GM21786 (cell line): ENCODE measurements at regions not wholly inside any gene's neighbourhood (a gene's known extent, or its start where the extent isn't known, plus 50 kb on each side); places are given as distances from the start of the nearest gene placed in this dataset.

Source experiments
- ATAC-seq: cut with Tn5 transposase; IDR thresholded peaks from one replicate; pipeline ENCODE4 v1.9.1; 2021; ENCODE audit not compliant: unreplicated experiment

DNA sequence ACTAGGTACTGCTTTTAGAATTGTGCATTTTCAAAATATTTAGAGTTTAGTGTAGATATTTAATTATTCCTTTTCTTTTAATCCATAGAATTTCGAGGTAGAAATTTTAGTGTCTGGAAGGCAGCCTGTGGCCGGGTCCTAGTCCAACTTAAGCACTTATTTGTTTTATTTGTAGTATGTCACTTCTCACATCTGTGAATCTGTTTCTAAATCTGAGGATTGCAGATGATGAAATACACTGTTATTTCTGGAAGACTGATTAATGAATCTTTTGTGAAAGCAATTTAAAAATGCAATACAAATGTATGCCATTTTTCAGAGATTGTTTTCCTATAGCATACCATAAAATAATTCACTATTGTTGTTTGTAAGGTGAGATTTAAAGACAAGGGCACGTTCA lies 483.9 kb upstream of the TRIB2 start:
- ATAC-seq: no peak

- ATAC-seq: no peak
Measured at GRCh38 chr2:12236136-12236844, 480.4 kb upstream of the TRIB2 start.

DNA sequence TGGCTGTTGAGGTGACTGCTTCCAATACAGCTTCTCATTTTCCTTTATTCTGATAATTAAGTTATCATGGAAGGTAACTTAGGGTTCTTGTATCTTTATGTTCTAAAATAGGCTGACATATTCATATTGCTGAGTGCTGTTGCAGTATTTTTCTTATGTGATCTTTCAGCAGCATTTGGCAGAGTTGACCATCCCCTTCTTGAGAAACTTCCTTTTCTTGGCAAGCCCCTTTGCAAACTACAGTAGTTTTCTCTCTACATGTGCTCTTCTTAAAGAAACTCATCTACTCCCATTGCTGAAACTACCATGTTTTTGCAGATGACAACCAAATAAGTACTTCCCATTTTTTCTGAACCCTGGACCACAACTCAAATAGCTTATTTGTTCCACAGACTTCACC lies 476.5 kb upstream of the TRIB2 start:
- no peak for ATAC-seq

DNA sequence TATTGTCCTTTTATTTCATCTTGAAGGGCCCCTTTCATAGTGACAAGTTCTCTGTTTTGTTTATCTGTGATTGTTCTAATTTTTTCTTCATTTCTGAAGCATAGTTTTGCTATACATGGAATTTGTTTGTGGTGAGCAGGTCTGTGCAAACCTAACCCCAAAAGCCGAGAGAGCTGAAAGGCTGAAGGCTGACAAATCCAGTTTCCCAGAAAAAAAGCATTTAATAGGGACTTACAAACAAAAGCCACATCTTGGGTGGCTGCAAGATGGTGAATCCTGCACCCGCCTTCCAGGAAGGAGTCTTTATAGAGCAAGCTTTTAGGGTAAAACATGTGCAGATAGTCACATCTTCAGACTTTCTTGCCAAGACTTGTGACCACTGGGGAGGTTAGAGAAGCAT lies 473.4 kb upstream of the TRIB2 start:
- ATAC-seq: no peak

DNA sequence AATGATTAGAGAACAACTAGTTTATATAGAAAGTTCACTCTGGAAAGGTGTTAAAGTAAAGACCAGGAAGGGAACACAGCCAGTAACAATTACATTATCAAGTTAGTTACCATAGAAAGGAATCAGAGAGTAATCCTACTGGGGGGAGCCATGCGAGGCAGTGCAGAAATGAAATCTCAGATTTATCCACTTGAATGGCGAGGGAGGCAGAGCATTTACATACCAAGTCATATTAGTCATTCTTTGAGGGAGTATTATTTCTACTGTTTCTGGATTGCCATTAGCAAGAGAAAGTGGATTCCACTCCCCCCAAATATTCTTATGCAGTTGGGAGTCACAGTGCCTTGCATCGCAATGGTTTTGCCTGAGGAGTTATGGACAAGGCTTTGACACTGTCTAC lies 472.7 kb upstream of the TRIB2 start:
- no peak for ATAC-seq

DNA sequence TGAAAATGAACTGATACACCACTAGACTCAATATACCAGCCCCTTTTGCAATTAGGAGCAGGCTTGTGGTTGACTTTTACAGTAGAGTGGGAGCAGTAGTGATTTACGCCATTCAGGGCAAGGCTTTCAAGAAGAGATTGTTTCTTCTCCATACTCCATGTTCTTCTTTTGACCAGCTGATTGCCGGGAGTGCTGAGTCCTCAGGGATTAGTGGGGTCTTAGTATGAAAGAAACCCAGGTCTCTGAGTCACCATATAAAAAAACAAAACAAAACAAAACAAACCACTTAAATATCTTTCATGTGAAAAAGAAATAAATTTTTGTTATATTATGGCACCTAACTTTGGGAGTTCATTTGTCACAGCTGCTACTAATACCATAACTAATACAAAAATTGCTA lies 465.6 kb upstream of the TRIB2 start:
- no peak for ATAC-seq

DNA sequence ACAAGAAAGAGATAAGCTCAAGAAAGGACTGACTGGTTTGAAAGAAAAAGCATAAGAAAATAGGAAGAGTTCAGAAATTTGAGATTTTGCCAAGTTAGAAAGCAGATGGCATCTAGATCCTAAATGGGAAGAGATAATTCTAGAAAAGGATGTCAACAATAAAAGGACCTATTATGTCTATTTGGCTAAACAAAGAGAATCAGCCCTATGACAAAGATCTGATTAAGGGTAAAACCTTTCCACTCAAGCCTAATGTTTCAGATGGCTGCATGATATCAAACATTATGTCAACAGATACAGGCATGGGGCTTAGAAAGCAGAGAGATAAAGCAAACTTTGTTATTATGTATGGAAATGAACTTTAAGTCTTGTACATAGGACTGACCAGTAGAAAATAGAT lies 465.0 kb upstream of the TRIB2 start:
- no peak for ATAC-seq

GRCh38 chr2:12253167-12253778 lies 463.5 kb upstream of the TRIB2 start:
- no peak for ATAC-seq

DNA sequence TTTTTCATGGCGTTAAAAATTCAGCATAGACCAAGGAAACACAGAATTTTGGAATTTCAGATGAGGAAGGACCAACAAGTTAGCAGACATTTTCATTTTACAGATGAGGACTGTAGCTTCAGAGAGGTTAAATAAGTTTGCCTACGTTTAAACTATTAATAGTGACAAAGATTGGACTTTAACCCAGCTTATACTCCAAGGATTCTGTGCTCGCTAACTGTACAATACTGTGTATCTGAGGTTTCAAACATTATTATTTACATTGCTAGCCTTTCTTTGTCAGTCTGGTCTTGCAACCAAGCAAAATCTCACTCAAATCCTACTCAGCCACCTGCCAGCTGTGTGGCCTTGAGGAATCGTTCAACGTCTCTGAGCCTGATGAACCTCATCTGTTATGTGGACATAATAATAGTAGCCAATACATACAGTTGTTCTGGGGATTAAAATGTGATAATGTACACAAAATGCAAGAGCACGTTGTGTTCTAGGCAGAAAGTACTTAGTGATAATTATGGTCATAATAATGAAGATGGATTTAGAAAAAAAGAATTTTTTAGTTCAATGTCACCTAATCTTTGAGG lies 462.4 kb upstream of the TRIB2 start:
- no peak for ATAC-seq

GRCh38 chr2:12256206-12256605 lies 460.5 kb upstream of the TRIB2 start:
- no peak for ATAC-seq

DNA sequence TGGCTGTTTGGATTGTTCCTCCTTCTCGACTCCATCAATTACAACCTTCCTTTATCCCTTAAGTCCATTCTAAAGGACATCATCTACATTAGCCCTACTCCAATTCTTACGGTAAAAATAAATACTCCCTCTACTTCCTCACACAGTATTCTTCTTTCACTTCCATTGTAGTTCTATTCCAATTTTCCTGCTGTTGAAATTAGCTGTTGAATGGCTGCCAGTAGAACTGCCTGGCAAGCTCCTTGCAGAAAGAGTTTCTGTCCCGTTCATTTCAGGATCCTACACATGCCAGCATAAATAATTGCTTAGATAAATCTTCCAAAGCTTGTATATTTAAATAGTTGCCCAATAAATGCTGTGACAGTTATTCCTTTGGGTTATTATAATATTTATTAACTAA lies 459.3 kb upstream of the TRIB2 start:
- ATAC-seq: no peak

DNA sequence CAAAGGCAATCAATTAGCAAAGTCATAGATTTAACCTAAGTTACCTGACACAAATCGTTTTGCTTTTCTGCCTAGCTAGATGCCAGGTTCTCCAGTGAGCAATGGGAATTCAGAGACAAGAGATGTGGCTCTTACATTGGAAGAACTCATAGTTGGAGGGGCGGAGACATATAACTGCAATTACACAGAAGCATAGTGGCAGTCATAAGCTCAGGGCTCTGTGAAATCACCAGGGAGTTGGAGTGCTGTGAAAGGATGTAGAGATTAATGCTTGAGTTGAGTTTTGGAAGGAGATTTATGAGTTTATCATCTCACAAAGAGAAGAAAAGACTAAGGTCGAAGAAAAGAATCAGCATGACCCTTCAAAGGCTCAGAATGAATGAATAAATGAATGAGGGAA lies 457.2 kb upstream of the TRIB2 start:
- ATAC-seq: no peak

GRCh38 chr2:12261986-12262680 lies 454.6 kb upstream of the TRIB2 start:
- ATAC-seq: peak; percentile 24

GRCh38 chr2:12262681-12263436 lies 453.9 kb upstream of the TRIB2 start:
- peak; percentile 77 for ATAC-seq

DNA sequence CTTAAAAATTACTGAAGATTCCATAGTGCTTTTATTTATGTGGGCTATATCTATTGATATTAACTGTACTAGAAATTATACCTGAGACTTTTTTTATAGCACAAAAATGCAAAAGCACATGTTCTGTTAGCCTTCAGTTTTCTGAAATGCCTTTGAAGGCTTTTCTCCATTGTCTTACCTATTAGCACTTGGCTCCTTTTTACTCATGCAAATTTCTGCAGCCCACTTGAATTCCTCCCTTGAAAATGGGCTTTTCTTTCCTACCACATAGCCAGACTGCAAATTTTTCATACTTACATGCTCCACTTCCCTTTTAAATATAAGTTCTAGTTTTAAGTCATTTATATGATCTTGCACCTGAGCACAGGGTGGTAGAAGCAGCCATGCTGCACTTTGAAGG lies 453.0 kb upstream of the TRIB2 start:
- ATAC-seq: no peak

DNA sequence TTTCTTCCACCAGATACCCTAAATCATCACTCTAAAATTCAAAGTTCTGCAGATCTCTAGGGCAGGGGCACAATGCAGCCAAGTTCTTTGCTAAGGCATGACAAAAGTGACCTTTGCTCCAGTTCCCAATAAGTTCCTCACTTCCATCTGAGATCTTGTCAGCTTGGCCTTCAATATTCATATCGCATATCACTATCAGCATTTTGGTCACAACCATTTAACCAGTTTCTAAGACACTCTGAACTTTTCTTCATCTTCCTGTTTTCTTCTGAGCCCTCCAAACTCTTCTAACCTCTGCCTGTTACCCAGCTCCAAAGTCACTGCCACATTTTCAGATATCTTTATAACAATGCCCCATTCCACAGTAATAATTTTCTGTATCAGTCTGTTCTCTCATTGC lies 452.6 kb upstream of the TRIB2 start:
- ATAC-seq: no peak

- ATAC-seq: no peak
Measured at GRCh38 chr2:12265646-12266045, 451.1 kb upstream of the TRIB2 start.

DNA sequence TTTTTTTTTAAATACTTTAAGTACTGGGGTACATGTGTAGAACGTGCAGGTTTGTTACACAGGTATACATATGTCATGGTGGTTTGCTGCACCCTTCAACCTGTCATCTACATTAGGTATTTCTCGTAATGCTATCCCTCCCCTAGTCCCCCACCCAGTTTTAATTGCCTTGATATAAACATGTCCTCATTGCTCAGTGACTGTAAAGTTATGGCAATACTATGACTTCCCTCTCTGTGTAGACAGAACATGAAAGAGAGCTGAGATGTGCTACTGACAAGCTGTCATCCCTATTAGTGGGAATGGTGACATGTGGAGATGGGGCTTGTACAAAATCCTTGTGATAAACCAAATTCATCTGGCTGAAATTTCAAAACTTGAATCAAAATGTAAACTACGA lies 449.7 kb upstream of the TRIB2 start:
- ATAC-seq: no peak

DNA sequence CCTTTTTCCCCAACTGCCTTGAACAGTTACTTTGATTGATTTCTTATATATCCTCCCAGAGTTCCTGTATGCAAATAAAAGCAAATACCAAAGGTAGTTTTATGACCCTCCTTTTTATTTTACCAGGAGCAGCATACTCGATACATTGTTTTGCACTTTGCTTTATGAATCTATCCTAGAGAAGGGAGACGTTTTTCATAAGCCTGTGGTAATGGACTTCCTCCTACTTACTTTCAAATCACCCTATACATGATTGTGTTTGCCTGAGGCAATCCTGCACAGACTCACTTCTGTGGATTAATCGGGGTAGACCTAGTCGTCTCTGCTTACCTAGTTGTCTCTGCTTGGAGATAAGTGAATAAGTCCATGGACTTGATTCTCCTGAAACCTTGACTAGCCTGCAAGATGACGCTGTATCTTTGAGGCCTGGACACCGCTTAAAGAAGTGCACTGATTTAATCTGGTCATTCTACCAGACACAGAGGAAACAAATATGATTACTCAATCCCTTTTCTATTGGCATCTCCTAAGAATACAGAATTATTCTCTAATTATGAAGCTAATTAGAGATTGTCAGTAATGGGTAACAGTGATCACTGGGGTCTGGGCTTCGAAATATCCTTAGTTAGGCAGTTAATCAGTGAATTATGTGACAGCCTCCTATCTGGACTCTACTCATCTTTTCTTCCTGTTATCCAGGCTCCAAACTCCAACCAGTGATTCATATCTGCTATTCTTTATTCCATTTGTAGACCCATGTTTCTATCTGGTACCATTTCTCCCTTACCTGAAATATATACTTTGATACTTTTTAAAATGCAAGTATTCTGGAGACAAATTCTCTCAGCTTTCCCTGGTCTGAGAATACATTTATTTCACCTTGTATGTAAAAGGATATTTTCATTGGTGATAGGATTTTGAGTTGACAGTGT lies 447.4 kb upstream of the TRIB2 start:
- no peak for ATAC-seq

- ATAC-seq: no peak
Measured at GRCh38 chr2:12270876-12271588, 445.7 kb upstream of the TRIB2 start.
